SK-N-SH treated with all-trans-retinoic acid at 6 μM for 48 hours (cell line): ENCODE measurements at regions not wholly inside any gene's neighbourhood (a gene's known extent, or its start where the extent isn't known, plus 50 kb on each side); places are given as distances from the start of the nearest gene placed in this dataset.

Source experiments
- PATZ1 ChIP-seq: fragments of 250-450 bp; sonication (Bioruptor Pico); IDR thresholded peaks from 2 replicates; pipeline ENCODE4 v1.8.0; 2020; ENCODE audit warnings: mild to moderate bottlenecking, moderate library complexity, borderline replicate concordance
- ZC3H10 ChIP-seq: fragments of 250-450 bp; sonication (Bioruptor Pico); IDR thresholded peaks from 2 replicates; pipeline ENCODE4 v1.5.1; 2021; ENCODE audit warnings: mild to moderate bottlenecking, moderate library complexity
- ZNF565 ChIP-seq: fragments of 450-650 bp; formaldehyde crosslinking; conservative IDR thresholded peaks from 2 replicates; pipeline ENCODE4 v1.5.0; 2020; ENCODE audit warnings: low read depth, mild to moderate bottlenecking, moderate library complexity

GRCh38 chr14:87581298-87581697 is 411.7 kb downstream of the GALC start:
- no peak for TF ChIP-seq PATZ1
- TF ChIP-seq ZC3H10 (CRISPR knock-in tag), result no peak
- TF ChIP-seq ZNF565 (CRISPR knock-in tag), result no peak
